ENCODE measurements at regions not wholly inside any gene's neighbourhood (a gene's known extent, or its start where the extent isn't known, plus 50 kb on each side); places are given as distances from the start of the nearest gene placed in this dataset.

- no peak for TF ChIP-seq CTCF (IDR thresholded peaks at IDR 0.05)
- no peak for TF ChIP-seq POLR2A (IDR thresholded peaks at IDR 0.05)
Observed at GRCh38 chr7:133150760-133151159, 68.9 kb upstream of the CHCHD3 start.
